H1 (cell line): ENCODE measurements at regions not wholly inside any gene's neighbourhood (a gene's known extent, or its start where the extent isn't known, plus 50 kb on each side); places are given as distances from the start of the nearest gene placed in this dataset.

ENCODE experiments used
- CBX8 ChIP-seq: fragments of 300-800, 300-1000 bp; sonication (generic); IDR thresholded peaks from 2 replicates; pipeline ENCODE4 v1.7.1; 2016; ENCODE audit warnings: low read depth, low read length, borderline replicate concordance
- CHD1 ChIP-seq: IDR thresholded peaks from 2 replicates; pipeline ENCODE4 v1.6.1; 2012; ENCODE audit warnings: low read depth, low read length, improper control_type of control experiment
- CTCF ChIP-seq, 3 experiments: IDR thresholded peaks; 1 replicate in 2 of 3; 2 replicates in 1 of 3; pipeline versions ENCODE4 v1.5.1 to v1.6.1; 2011; ENCODE audit warnings: low read length in 3 of 3, mild to moderate bottlenecking in 3 of 3, inconsistent platforms in 2 of 3, low read depth in 1 of 3, moderate library complexity in 1 of 3; ENCODE audit not compliant: insufficient read depth in 1 of 3; ENCODE audit errors: control extremely low read depth in 1 of 3
- EP300 ChIP-seq, 2 experiments: IDR thresholded peaks; 1 replicate in 1 of 2; 2 replicates in 1 of 2; pipeline ENCODE4 v1.6.1; 2011 to 2012; ENCODE audit warnings: low read depth in 2 of 2, low read length in 2 of 2, mild to moderate bottlenecking in 2 of 2, borderline replicate concordance in 1 of 2, inconsistent platforms in 1 of 2, moderate library complexity in 1 of 2
- MAFK ChIP-seq: IDR thresholded peaks from 2 replicates; pipeline ENCODE4 v1.6.1; 2012; ENCODE audit warnings: low read depth, mild to moderate bottlenecking, improper control_type of control experiment, low read length
- MAX ChIP-seq: IDR thresholded peaks from 2 replicates; pipeline ENCODE4 v1.6.1; 2012; ENCODE audit warnings: inconsistent platforms
- POLR2A ChIP-seq, 2 experiments: IDR thresholded peaks; 1 replicate in 1 of 2; 2 replicates in 1 of 2; pipeline ENCODE4 v1.6.1; 2011; ENCODE audit warnings: low read depth in 2 of 2, low read length in 2 of 2, mild to moderate bottlenecking in 2 of 2; ENCODE audit errors: control extremely low read depth in 1 of 2
- POLR2AphosphoS5 ChIP-seq: IDR thresholded peaks from 2 replicates; pipeline ENCODE4 v1.6.1; 2011; ENCODE audit warnings: low read depth, low read length
- RFX5 ChIP-seq: IDR thresholded peaks from 2 replicates; pipeline ENCODE4 v1.6.1; 2011; ENCODE audit warnings: low read depth, low read length, improper control_type of control experiment, borderline replicate concordance
- SP4 ChIP-seq: IDR thresholded peaks from 2 replicates; pipeline ENCODE4 v1.6.1; 2012; ENCODE audit warnings: low read length, inconsistent platforms
- SUZ12 ChIP-seq: fragments of 200-600 bp; sonication (generic); IDR thresholded peaks from 2 replicates; pipeline ENCODE4 v1.6.1; 2012; ENCODE audit warnings: mild to moderate bottlenecking, inconsistent platforms, low read length, moderate library complexity, mixed read lengths
- TAF1 ChIP-seq: IDR thresholded peaks from 2 replicates; pipeline ENCODE4 v1.6.1; 2011; ENCODE audit warnings: mild to moderate bottlenecking, low read depth, low read length
- YY1 ChIP-seq: IDR thresholded peaks from 2 replicates; pipeline ENCODE4 v1.6.1; 2011; ENCODE audit warnings: low read depth, mild to moderate bottlenecking, low read length

GRCh38 chr15:62862717-62863116 lies 179.8 kb upstream of the TPM1 start:
- no peak for TF ChIP-seq POLR2A (IDR thresholded peaks at IDR 0.05; ENCODE audit: control extremely low read depth in 1 of 2, low read depth in 2 of 2, low read length in 2 of 2)
- no peak for TF ChIP-seq EP300 (IDR thresholded peaks at IDR 0.05; ENCODE audit: borderline replicate concordance in 1 of 2, low read depth in 2 of 2, low read length in 2 of 2)
- no peak for TF ChIP-seq YY1
- TF ChIP-seq POLR2AphosphoS5 = no peak
- TF ChIP-seq SP4 = no peak
- no peak for TF ChIP-seq RFX5
- no peak for TF ChIP-seq CTCF (IDR thresholded peaks at IDR 0.05; ENCODE audit: control extremely low read depth in 1 of 3, insufficient read depth in 1 of 3, low read depth in 1 of 3, low read length in 3 of 3)
- TF ChIP-seq TAF1 = no peak
- no peak for TF ChIP-seq CBX8
- no peak for TF ChIP-seq MAFK
- no peak for TF ChIP-seq MAX
- no peak for TF ChIP-seq CHD1
- TF ChIP-seq SUZ12 = no peak
